SU-DHL-6 (cell line): ENCODE measurements at regions not wholly inside any gene's neighbourhood (a gene's known extent, or its start where the extent isn't known, plus 50 kb on each side); places are given as distances from the start of the nearest gene placed in this dataset.

ENCODE experiments used
- H2AFZ ChIP-seq: fragments of 200-600 bp; sonication (generic); 2 replicates; pipeline ENCODE4 v1.6.1; 2014; ENCODE audit warnings: low read depth, mild to moderate bottlenecking, moderate library complexity, mixed read lengths, antibody characterized with exemption, low read length; ENCODE audit not compliant: severe bottlenecking
- H3F3A ChIP-seq: fragments of 200-600 bp; shearing (Covaris generic); 2 replicates; pipeline ENCODE4 v1.6.0; 2016; ENCODE audit warnings: antibody characterized with exemption, mild to moderate bottlenecking; ENCODE audit not compliant: insufficient read depth
- H3K27ac ChIP-seq: fragments of 200-600 bp; sonication (generic); 2 replicates; pipeline ENCODE4 v1.5.1; 2016; ENCODE audit warnings: low read depth, mild to moderate bottlenecking, low read length, moderate library complexity, mixed read lengths
- H3K27me3 ChIP-seq: fragments of 200-600 bp; sonication (generic), shearing (Covaris generic); 2 replicates; pipeline ENCODE4 v1.6.0; 2014; ENCODE audit warnings: mild to moderate bottlenecking, low read length
- H3K36me3 ChIP-seq: fragments of 200-600 bp; sonication (generic); 2 replicates; pipeline ENCODE4 v1.6.1; 2014; ENCODE audit warnings: mild to moderate bottlenecking, low read length, mixed read lengths
- H3K4me2 ChIP-seq: fragments of 300-600, 200-600 bp; shearing (Covaris generic), sonication (generic); 2 replicates; pipeline ENCODE4 v1.6.0; 2014; ENCODE audit warnings: low read length, low read depth, mild to moderate bottlenecking; ENCODE audit not compliant: poor library complexity, severe bottlenecking
- H3K4me3 ChIP-seq: fragments of 200-600 bp; sonication (generic); 2 replicates; pipeline ENCODE4 v1.5.1; 2014; ENCODE audit warnings: antibody characterized with exemption, low read length, mild to moderate bottlenecking, mixed read lengths; ENCODE audit not compliant: insufficient read depth, poor library complexity, severe bottlenecking
- H3K79me2 ChIP-seq: fragments of 200-600 bp; sonication (generic); 2 replicates; pipeline ENCODE4 v1.6.1; 2014; ENCODE audit warnings: mild to moderate bottlenecking, low read length, moderate library complexity; ENCODE audit not compliant: insufficient read depth
- H3K9ac ChIP-seq: fragments of 200-600 bp; sonication (generic); 2 replicates; pipeline ENCODE4 v1.7.0; 2014; ENCODE audit warnings: mild to moderate bottlenecking, low read length
- H3K9me2 ChIP-seq: fragments of 200-600 bp; sonication (generic); replicated peaks from 2 replicates; pipeline ENCODE4 v1.6.1; 2014; ENCODE audit warnings: low read length; ENCODE audit not compliant: insufficient read depth
- H3K9me3 ChIP-seq: fragments of 200-600 bp; sonication (generic); 2 replicates; pipeline ENCODE4 v1.6.1; 2014; ENCODE audit warnings: low read length, mixed read lengths; ENCODE audit not compliant: insufficient read depth
- H4K20me1 ChIP-seq: fragments of 200-600 bp; sonication (generic); 2 replicates; pipeline ENCODE4 v1.6.1; 2014; ENCODE audit warnings: low read depth, mild to moderate bottlenecking, antibody characterized with exemption, low read length, moderate library complexity, mixed read lengths
- CTCF ChIP-seq: fragments of 200-600 bp; sonication (generic); IDR thresholded peaks from one replicate; pipeline ENCODE4 v1.5.1; 2017; ENCODE audit warnings: antibody characterized with exemption, mild to moderate bottlenecking, low read length, moderate library complexity; ENCODE audit not compliant: insufficient read depth, poor library complexity, severe bottlenecking
- EZH2phosphoT487 ChIP-seq: fragments of 200-600 bp; sonication (generic), shearing (Covaris generic); conservative IDR thresholded peaks from 2 replicates; pipeline ENCODE4 v1.6.1; 2018; ENCODE audit warnings: mild to moderate bottlenecking, antibody characterized with exemption, low read length, moderate library complexity, mixed read lengths

GRCh38 chr3:193782276-193782647 is 189.3 kb downstream of the OPA1 start:
- Histone ChIP-seq H4K20me1 (no peaks in the 10 kb centered on the region), H3K9me2 (no peaks in the 10 kb centered on the region), H3K36me3 (no peaks in the 10 kb centered on the region), H3K27ac (no peak overlapping the region), H3K79me2 (no peaks in the 10 kb centered on the region), H3K9ac (no peak overlapping the region), H3K4me2 (no peak overlapping the region), H3K27me3 (no peaks in the 10 kb centered on the region), H3K9me3 (no peaks in the 10 kb centered on the region), H2AFZ (no peak overlapping the region), H3F3A (no peaks in the 10 kb centered on the region), H3K4me3 (no peak overlapping the region)
- TF ChIP-seq EZH2phosphoT487 (no peak), CTCF (no peak)

GRCh38 chr3:193782747-193783146 is 189.7 kb downstream of the OPA1 start:
- Histone ChIP-seq H3K27ac (no peak overlapping the region), H3K9ac (no peak overlapping the region), H3K4me3 (no peak overlapping the region)

GRCh38 chr3:193783166-193783896 is 190.3 kb downstream of the OPA1 start:
- Histone ChIP-seq H3K79me2 (no peaks in the 10 kb centered on the region), H3K4me3 (no peak overlapping the region), H3K36me3 (no peaks in the 10 kb centered on the region), H2AFZ (no peak overlapping the region), H4K20me1 (no peaks in the 10 kb centered on the region), H3K9me3 (no peaks in the 10 kb centered on the region), H3K9ac (no peak overlapping the region), H3K9me2 (no peaks in the 10 kb centered on the region), H3K27ac (no peak overlapping the region), H3F3A (no peaks in the 10 kb centered on the region), H3K27me3 (no peaks in the 10 kb centered on the region), H3K4me2 (no peak overlapping the region)
- TF ChIP-seq EZH2phosphoT487 (no peak), CTCF (no peak)

More at GRCh38 chr3:193782747-193783146, 189.7 kb downstream of the OPA1 start:
- no peak for TF ChIP-seq CTCF
- no peak for TF ChIP-seq EZH2phosphoT487
- no peaks in the 10 kb centered on the region for H3K9me3 ChIP-seq
- no peaks in the 10 kb centered on the region for H3K36me3 ChIP-seq
- H3K4me2 ChIP-seq: no peak overlapping the region
- H4K20me1 ChIP-seq: no peaks in the 10 kb centered on the region
- no peaks in the 10 kb centered on the region for H3K27me3 ChIP-seq
- H3K79me2 ChIP-seq: no peaks in the 10 kb centered on the region
- H3K9me2 ChIP-seq: no peaks in the 10 kb centered on the region
- no peaks in the 10 kb centered on the region for H3F3A ChIP-seq
- H2AFZ ChIP-seq: no peak overlapping the region
